ENCODE measurements at regions not wholly inside any gene's neighbourhood (a gene's known extent, or its start where the extent isn't known, plus 50 kb on each side); places are given as distances from the start of the nearest gene placed in this dataset.
"Not testable (repeated sequence)": the region's sequence is repeated elsewhere in the genome, so short reads cannot be mapped to it uniquely, and the experiment has no call there.

GRCh38 chr5:25453500-25453899 lies 808.7 kb upstream of the CDH10 start:
- no peak for DNase-seq (ENCODE audit: low read depth)

DNA sequence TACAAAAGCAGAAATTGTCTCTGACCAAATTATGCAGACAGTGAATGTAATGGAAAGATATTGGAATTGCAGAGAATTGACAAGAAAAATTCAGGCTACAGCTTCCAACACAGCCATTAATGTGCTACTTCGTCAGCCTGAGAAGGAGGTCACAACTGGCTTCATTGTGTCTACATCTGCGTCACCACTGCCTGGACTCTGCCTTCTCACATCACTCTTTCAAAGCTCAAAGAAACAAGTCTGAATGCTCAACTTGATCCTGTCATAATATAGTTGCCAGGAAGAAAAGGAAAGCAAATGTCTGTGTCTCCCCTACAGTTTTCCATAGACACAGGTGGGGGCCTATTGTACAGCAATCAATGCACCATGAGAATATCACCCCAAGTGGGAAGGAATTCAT lies 806.5 kb upstream of the CDH10 start:
- no peak for DNase-seq (ENCODE audit: low read depth)

DNA sequence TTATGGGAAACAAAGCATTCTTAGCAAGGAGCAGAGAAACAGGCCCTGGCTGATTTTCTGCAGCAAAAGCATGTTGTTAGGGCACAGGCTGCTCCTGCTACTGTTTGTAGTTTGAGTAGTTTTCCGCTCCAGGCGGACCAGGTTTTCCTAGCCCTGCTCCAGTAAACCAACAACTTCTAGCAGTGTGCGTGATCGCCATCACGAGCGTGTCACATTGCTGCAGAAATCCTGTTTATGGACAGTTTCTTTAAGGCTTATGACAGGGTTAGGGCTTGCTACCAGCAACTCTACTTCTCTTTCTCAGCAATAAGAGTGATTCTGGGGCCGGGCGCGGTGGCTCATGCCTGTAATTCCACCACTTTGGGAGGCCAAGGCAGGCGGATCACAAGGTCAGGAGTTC lies 803.9 kb upstream of the CDH10 start:
- DNase-seq (ENCODE audit: low read depth): no peak

GRCh38 chr5:25448190-25448621 lies 803.4 kb upstream of the CDH10 start:
- no peak for DNase-seq (ENCODE audit: low read depth)

- DNase-seq (ENCODE audit: low read depth): not testable (repeated sequence)
Measured at GRCh38 chr5:25446061-25446420, 801.3 kb upstream of the CDH10 start.

DNA sequence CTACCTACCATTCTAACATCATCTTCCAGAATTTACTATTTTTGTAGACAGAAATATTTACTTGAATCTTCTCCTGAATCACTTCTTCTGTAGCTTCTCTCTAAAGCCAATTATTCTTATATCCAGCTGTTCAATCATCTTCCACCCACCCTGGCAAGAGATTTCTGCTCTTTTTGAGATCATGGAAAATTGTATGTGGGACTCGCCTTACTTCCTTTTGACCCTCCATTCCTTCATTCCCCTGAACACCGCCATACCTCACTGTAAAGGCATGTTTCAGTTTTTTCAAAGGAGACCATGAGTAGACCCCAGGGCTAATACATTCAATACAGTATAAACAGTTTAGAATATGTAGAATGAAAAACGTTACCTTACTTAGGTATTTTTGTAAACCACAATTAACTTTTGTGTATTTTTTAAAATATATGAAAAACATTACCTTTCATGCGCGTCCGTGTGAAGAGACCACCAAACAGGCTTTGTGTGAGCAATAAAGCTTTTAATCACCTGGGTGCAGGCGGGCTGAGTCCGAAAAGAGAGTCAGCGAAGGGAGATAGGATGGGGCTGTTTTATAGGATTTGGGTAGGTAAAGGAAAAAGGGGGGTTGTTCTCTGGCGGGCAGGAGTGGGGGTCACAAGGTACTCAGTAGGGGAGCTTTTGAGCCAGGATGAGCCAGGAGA lies 800.7 kb upstream of the CDH10 start:
- DNase-seq (ENCODE audit: low read depth): not testable (repeated sequence)

DNA sequence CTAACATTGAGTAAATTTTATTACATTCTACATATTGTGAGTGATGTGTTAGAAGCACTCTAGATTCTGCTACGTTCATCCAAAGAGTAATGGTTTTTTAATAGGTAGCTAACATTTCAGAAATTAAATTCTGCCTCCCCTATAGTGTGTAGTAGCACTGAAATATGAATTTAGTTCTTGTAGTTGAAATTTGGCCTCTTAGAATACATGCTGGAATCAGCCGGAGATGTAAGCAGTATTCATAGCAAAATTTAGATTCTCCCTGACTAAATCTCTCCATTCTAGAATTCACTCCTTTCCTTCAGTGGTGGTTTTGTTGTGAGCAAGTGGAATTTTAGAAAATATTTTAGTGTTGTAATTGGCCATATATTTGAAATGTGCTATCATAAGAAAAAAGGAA lies 799.9 kb upstream of the CDH10 start:
- DNase-seq (ENCODE audit: low read depth): no peak

GRCh38 chr5:25441810-25442209 lies 797.0 kb upstream of the CDH10 start:
- DNase-seq (ENCODE audit: low read depth): no peak

GRCh38 chr5:25439025-25439424 lies 794.2 kb upstream of the CDH10 start:
- no peak for DNase-seq (ENCODE audit: low read depth)

GRCh38 chr5:25438375-25438774 lies 793.6 kb upstream of the CDH10 start:
- not testable (repeated sequence) for DNase-seq (ENCODE audit: low read depth)

GRCh38 chr5:25436452-25436851 lies 791.7 kb upstream of the CDH10 start:
- DNase-seq (ENCODE audit: low read depth): no peak

- DNase-seq (ENCODE audit: low read depth): no peak
Measured at GRCh38 chr5:25435882-25436281, 791.1 kb upstream of the CDH10 start.

GRCh38 chr5:25427240-25427639 lies 782.5 kb upstream of the CDH10 start:
- no peak for DNase-seq (ENCODE audit: low read depth)

DNA sequence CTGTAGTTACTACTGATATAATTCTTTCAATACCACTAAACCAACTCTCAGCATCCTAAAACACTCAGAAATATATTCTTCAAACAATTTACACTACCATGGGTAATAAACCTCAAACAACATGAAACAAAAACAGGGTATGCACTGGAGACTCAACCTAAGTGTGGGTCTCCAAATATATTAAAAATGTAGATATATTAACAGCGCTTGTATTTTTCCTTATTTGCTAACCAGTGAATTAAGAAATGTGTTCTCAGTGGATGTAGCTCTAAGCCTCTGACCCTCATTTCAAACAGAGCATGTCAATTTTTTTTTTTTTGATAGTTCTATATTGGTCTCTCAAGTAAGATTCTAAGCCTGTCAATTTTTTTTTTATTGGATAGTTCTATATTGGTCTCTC lies 778.5 kb upstream of the CDH10 start:
- no peak for DNase-seq (ENCODE audit: low read depth)

DNA sequence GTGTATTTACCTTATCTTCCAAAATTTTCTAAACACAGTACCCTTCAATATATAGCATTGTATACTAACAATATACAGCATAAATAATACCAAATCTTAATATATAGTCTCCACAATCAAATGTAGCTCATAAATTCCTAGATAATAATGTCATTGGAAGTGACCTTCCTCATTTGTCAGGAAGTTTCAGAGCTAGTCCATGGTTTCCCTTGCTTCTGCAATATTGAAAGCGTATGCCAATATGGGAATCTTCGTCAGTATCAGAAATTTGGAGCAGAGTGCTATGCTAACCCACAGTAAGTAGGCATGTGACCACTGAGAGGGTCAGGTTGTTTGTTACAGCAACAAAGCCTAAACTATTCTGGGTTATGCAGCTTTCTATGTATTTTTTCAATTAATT lies 774.9 kb upstream of the CDH10 start:
- no peak for DNase-seq (ENCODE audit: low read depth)

- no peak for DNase-seq (ENCODE audit: low read depth)
Measured at GRCh38 chr5:25418978-25419377, 774.2 kb upstream of the CDH10 start.

- no peak for DNase-seq (ENCODE audit: low read depth)
Measured at GRCh38 chr5:25418319-25418859, 773.6 kb upstream of the CDH10 start.

DNA sequence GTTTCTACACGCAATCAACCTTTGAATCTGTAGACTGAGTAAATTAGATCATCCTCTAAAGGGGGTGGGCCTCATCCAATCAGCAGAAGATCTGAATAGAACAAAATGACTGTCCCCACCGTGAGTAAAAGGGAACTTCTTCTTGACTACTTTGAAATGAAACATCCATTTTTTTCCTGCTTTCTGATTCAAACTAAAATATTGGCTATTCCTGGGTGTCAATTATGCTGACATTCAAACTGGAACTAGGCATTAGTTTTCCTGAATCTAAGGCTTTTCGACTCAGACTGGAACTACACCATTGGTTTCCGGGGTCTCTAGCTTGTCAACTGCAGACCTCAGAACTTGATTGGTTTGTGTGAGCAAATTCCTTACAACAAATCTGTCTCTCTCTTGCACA lies 772.2 kb upstream of the CDH10 start:
- no peak for DNase-seq (ENCODE audit: low read depth)

- DNase-seq (ENCODE audit: low read depth): no peak
Measured at GRCh38 chr5:25415970-25416369, 771.2 kb upstream of the CDH10 start.

DNA sequence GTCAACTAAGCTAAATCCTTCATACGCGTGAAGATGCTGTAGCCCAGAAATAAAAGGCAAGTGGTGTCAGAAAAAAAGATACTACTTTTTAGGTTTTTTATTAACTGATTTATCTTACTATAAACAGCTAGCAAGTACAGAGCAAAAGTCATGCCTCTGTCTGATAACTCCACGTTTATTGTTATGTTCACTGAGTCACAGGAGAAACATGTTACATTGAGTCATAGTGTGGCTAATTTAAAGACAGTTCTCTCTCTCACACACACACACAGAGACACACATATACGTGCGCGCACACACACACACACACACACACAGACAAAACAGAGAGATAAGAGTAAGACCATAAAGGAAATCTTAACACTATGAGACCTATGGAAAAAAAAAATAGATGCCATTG lies 770.0 kb upstream of the CDH10 start:
- no peak for DNase-seq (ENCODE audit: low read depth)

DNA sequence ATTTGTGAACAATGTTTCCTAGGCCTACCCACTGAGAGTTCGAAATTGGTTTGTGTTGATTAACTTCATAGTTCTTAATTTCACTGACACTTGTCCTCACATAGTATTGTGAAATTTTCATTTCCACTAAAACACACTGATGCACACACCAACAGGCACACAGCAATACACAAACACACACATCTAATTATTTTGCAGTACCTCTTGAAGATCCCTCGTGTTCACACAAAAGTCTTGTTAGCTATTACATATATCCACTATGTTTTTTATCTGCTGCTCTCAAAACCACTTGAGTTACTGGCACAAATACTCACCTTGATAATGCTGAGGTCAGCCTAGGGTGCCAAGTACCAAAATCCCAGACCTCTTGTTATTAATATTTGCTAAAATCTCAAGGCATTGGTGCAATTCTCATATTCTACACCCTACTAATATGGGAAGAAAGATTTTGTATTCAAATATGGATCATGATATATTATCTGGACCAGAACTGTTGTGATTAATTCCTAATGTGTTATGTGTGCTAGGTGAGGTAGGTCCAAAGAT lies 767.4 kb upstream of the CDH10 start:
- DNase-seq (ENCODE audit: low read depth): no peak

DNA sequence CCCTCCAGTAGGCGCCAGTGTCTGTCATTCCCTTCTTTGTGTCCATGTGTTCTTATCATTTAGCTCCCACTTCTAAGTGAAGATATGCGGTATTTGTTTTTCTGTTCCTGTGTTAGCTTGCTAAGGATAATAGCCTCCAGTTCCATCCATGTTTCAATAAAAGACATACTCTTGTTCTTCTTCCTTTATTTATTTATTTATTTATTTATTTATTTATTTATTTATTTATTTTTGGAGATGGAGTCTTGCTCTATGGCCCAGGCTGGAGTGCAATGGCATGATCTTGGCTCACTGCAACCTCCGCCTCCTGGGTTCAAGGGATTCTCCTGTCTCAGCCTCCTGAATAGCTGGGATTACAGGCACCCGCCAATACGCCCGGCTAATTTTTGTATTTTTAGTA lies 762.6 kb upstream of the CDH10 start:
- DNase-seq (ENCODE audit: low read depth): not testable (repeated sequence)

GRCh38 chr5:25405850-25406249 lies 761.1 kb upstream of the CDH10 start:
- DNase-seq (ENCODE audit: low read depth): no peak

DNA sequence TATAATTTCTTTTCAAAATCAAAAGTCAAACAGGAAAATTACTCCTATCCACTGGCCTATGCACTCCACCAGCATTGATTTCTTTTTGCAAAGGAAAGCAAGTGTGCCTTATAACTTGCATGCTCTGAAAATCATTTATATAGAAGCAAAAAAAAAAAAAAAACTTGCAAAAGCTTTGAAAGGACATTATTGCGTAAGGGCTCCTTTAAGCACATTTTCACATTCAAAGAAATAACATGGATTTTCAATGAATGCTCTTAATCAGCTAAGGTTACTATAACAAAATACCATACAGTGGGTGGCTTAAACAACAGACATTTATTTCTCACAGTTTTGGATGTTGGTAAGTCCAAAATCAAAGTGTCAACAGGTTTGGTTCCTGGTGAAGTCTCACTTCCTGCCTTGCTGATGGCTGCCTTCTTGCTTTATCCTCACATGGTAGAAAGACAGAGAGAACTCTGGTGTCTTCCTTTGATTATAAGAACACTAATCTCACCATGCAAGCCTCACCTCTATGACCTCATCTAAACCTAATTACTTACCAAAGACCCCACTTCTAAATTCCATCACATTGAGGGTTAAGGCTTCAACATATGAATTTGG lies 755.2 kb upstream of the CDH10 start:
- DNase-seq (ENCODE audit: low read depth): no peak
